K562 (cell line): ENCODE measurements at regions not wholly inside any gene's neighbourhood (a gene's known extent, or its start where the extent isn't known, plus 50 kb on each side); places are given as distances from the start of the nearest gene placed in this dataset.

Experiments used
- ATAC-seq: fragments of 200-7000 bp; cut with Tn5 transposase; 3 replicates; pipeline ENCODE4 v1.9.1; 2020; ENCODE audit warnings: moderate library complexity
- BruUV-seq: library from RNA; stranded (reverse); fragments of 400-500 nt; replicated peaks from 2 replicates; lab custom pipeline; 2021; lab: Mats Ljungman, UMichigan
- CTCF ChIA-PET: fragments of 300-600 bp; formaldehyde crosslinking; extraction: SDS; loops from one replicate; lab custom pipeline; 2021; ENCODE audit warnings: low intra/inter-chr PET ratio; lab: Yijun Ruan, JAX
- POLR2A ChIA-PET: fragments of 300-600, 350-650 bp; sonication (Branson Sonifier 250); formaldehyde crosslinking; extraction: SDS; loops from one replicate; lab custom pipeline; 2021; ENCODE audit warnings: antibody characterized with exemption, inconsistent platforms; lab: Yijun Ruan, JAX
- DNase-seq, 4 experiments: peaks; one replicate each; pipeline versions ENCODE4 v3.0.0 to v3.0.0-alpha.2; 2011 to 2018; ENCODE audit warnings: low spot score in 3 of 4, mixed read lengths in 3 of 4; ENCODE audit errors: extremely low read depth in 1 of 4
- FAIRE-seq: peaks from 2 replicates; lab custom pipeline; 2011; peaks lifted over from hg19 to GRCh38; lab: Jason Lieb, UNC
- H2AFZ ChIP-seq: 2 replicates; pipeline ENCODE4 v1.6.0; 2011; ENCODE audit warnings: low read depth, low read length, control low read depth, inconsistent platforms
- H3K27ac ChIP-seq: fragments of 200-600 bp; 3 replicates; pipeline ENCODE4 v1.8.0; 2011; ENCODE audit warnings: low read depth, mild to moderate bottlenecking, control low read depth, inconsistent platforms, low read length, moderate library complexity, mixed read lengths; ENCODE audit errors: extremely low read depth
- H3K27me3 ChIP-seq, 2 experiments: fragments of 300-600 bp in 1 of 2; 2 replicates in 1 of 2; 3 replicates in 1 of 2; pipeline versions ENCODE4 v1.6.0 to v1.8.0; 2011; ENCODE audit warnings: inconsistent platforms in 2 of 2, low read length in 2 of 2, mild to moderate bottlenecking in 1 of 2, mixed read lengths in 1 of 2, moderate library complexity in 1 of 2; ENCODE audit not compliant: control insufficient read depth in 2 of 2, insufficient read depth in 2 of 2
- H3K36me3 ChIP-seq: fragments of 300-600 bp; 3 replicates; pipeline ENCODE4 v1.8.0; 2011; ENCODE audit warnings: mild to moderate bottlenecking, low read length, inconsistent platforms; ENCODE audit not compliant: control insufficient read depth, insufficient read depth
- H3K4me1 ChIP-seq, 2 experiments: fragments of 200-600 bp in 1 of 2; replicated peaks in 1 of 2; 2 replicates in 1 of 2; 3 replicates in 1 of 2; pipeline versions ENCODE4 v1.5.1 to v1.8.0; 2011; ENCODE audit warnings: inconsistent platforms in 2 of 2, low read length in 2 of 2, mild to moderate bottlenecking in 1 of 2, mixed read lengths in 1 of 2, moderate library complexity in 1 of 2; ENCODE audit not compliant: control insufficient read depth in 2 of 2, insufficient read depth in 2 of 2
- H3K4me2 ChIP-seq: 2 replicates; pipeline ENCODE4 v1.6.1; 2011; ENCODE audit warnings: low read length, control low read depth, inconsistent platforms, mixed read lengths; ENCODE audit not compliant: insufficient read depth
- H3K4me3 ChIP-seq: fragments of 200-600 bp; sonication (generic), shearing (Covaris generic); 2 replicates; pipeline ENCODE4 v1.5.1; 2016; ENCODE audit warnings: control low read depth, inconsistent platforms
- H3K79me2 ChIP-seq: fragments of 200-600 bp; 3 replicates; pipeline ENCODE4 v1.8.0; 2011; ENCODE audit warnings: low read length, inconsistent platforms; ENCODE audit not compliant: control insufficient read depth, insufficient read depth
- H3K9ac ChIP-seq, 2 experiments: 2 replicates each; pipeline versions ENCODE4 v1.6.0 to v1.6.1; 2011; ENCODE audit warnings: low read depth in 2 of 2, low read length in 2 of 2, control low read depth in 1 of 2, inconsistent platforms in 1 of 2, mild to moderate bottlenecking in 1 of 2, mixed read lengths in 1 of 2; ENCODE audit not compliant: insufficient read depth in 1 of 2
- H3K9me1 ChIP-seq: one replicate; pipeline ENCODE4 v1.6.0; 2011; ENCODE audit warnings: inconsistent platforms, mild to moderate bottlenecking, low read length, moderate library complexity; ENCODE audit not compliant: control insufficient read depth, insufficient read depth
- H3K9me3 ChIP-seq: replicated peaks from 2 replicates; pipeline ENCODE4 v1.5.1; 2011; ENCODE audit warnings: low read depth, low read length, inconsistent platforms; ENCODE audit not compliant: control insufficient read depth, insufficient read depth
- H4K20me1 ChIP-seq: replicated peaks from 2 replicates; pipeline ENCODE4 v1.6.1; 2011; ENCODE audit warnings: low read length, inconsistent platforms, mixed read lengths; ENCODE audit not compliant: control insufficient read depth, insufficient read depth
- CHD4 ChIP-seq: fragments of 200-600 bp; sonication (generic); IDR thresholded peaks from 3 replicates; pipeline ENCODE4 v1.6.1; 2012; ENCODE audit warnings: low read depth, mild to moderate bottlenecking, mixed read lengths, low read length, inconsistent platforms; ENCODE audit not compliant: insufficient read depth, insufficient replicate concordance, poor library complexity, severe bottlenecking
- CSDE1 ChIP-seq, 2 experiments: fragments of 450-650 bp; IDR thresholded peaks; 2 replicates each; pipeline ENCODE4 v1.6.1; 2016; ENCODE audit warnings: mild to moderate bottlenecking in 1 of 2
- ELK1 ChIP-seq: sonication (generic); formaldehyde crosslinking; IDR thresholded peaks from 2 replicates; pipeline ENCODE4 v1.8.1; 2022; ENCODE audit warnings: missing genetic modification reagents
- HDGF ChIP-seq: fragments of 450-650 bp; IDR thresholded peaks from 2 replicates; pipeline ENCODE4 v1.6.1; 2016
- LARP7 ChIP-seq: fragments of 450-650 bp; IDR thresholded peaks from 2 replicates; pipeline ENCODE4 v1.6.1; 2016
- NFXL1 ChIP-seq: fragments of 450-650 bp; formaldehyde crosslinking; IDR thresholded peaks from 2 replicates; pipeline ENCODE4 v1.4.0; 2021; ENCODE audit warnings: mild to moderate bottlenecking
- PHB2 ChIP-seq: fragments of 450-650 bp; IDR thresholded peaks from 2 replicates; pipeline ENCODE4 v1.6.1; 2017; ENCODE audit warnings: low read depth
- PHF21A ChIP-seq: fragments of 450-650 bp; IDR thresholded peaks from 2 replicates; pipeline ENCODE4 v1.6.1; 2017; ENCODE audit warnings: low read depth, borderline replicate concordance
- PTBP1 ChIP-seq: fragments of 200-400 bp; formaldehyde crosslinking; IDR thresholded peaks from 2 replicates; pipeline ENCODE4 v1.6.1; 2017; ENCODE audit warnings: low read depth, low read length
- TRIM28 ChIP-seq: fragments of 450-650 bp; IDR thresholded peaks from 2 replicates; pipeline ENCODE4 v1.6.1; 2017
- YY1 ChIP-seq, 3 experiments: IDR thresholded peaks; 2 replicates each; pipeline ENCODE4 v1.6.1; 2011; ENCODE audit warnings: low read length in 2 of 3, mild to moderate bottlenecking in 2 of 3, moderate library complexity in 2 of 3, borderline replicate concordance in 1 of 3, control low read depth in 1 of 3, low read depth in 1 of 3; ENCODE audit not compliant: insufficient read depth in 3 of 3, insufficient replicate concordance in 2 of 3, control insufficient read depth in 1 of 3, insufficient read length in 1 of 3; ENCODE audit errors: extremely low read depth in 1 of 3
- ZBTB11 ChIP-seq, 3 experiments: fragments of 200-800 bp in 1 of 3; fragments of 250-450 bp in 1 of 3; fragments of 450-650 bp in 1 of 3; sonication (Bioruptor Pico) in 1 of 3; sonication (Bioruptor generic) in 1 of 3; formaldehyde crosslinking in 1 of 3; IDR thresholded peaks; 2 replicates each; pipeline versions ENCODE4 v1.6.1 to v1.8.0; 2016 to 2022; ENCODE audit warnings: mild to moderate bottlenecking in 2 of 3, missing genetic modification characterization in 2 of 3, missing compliant biosample characterization in 1 of 3, moderate library complexity in 1 of 3
- ZNF57 ChIP-seq: fragments of 450-650 bp; formaldehyde crosslinking; IDR thresholded peaks from 2 replicates; pipeline ENCODE4 v1.4.0; 2020; ENCODE audit warnings: mild to moderate bottlenecking, moderate library complexity
- in situ Hi-C: fragments of 300-500 bp; cut with MboI; formaldehyde crosslinking; loops from 4 replicates; pipeline ENCODE4 v1.15.0; 2018; ENCODE audit warnings: inconsistent platforms, mixed read lengths
- intact Hi-C: fragments of 100-400 bp; cut with micrococcal nuclease; formaldehyde crosslinking; loops from 2 replicates; pipeline ENCODE4 v1.14.2; 2022

DNA sequence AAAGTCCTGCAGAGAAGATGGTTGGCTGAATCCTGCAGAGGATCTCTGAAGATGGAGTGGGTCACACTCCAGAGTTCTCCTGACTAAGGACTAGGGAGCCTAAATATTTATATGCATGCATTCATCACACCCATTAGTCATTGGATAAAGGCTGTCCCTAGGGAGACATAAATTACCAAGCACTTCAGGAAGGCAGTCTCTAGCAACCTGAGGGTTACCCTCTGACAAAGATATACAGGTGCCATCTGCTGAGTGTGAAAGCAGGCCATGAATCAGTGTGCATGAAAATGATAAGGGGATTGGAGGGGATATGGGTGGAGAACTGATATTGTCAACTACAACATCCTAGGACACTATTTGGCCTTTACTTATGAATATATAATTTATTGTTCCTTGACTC is 294.8 kb upstream of the DDX18 start:
- no peaks in the 10 kb centered on the region for H3K4me1 ChIP-seq
- intact Hi-C loops (no loop called here), in situ Hi-C loops (no loop called here)
- no peaks in the 10 kb centered on the region for H3K27me3 ChIP-seq
- ATAC-seq (no peak), FAIRE-seq (no peak), DNase-seq (no peak)
- H2AFZ ChIP-seq: no peak overlapping the region
- no peaks in the 10 kb centered on the region for H3K9me1 ChIP-seq
- ChIA-PET CTCF (no interaction called here), POLR2A (no interaction called here)
- H3K36me3 ChIP-seq: no peaks in the 10 kb centered on the region
- H4K20me1 ChIP-seq: no peaks in the 10 kb centered on the region
- no peaks in the 10 kb centered on the region for H3K9me3 ChIP-seq
- no peak overlapping the region for H3K27ac ChIP-seq
- H3K4me2 ChIP-seq: no peak overlapping the region
- H3K9ac ChIP-seq: no peak overlapping the region
- no peaks in the 10 kb centered on the region for H3K79me2 ChIP-seq
- TF ChIP-seq ZNF57 (CRISPR knock-in tag) (no peak), TRIM28 (no peak), NFXL1 (CRISPR knock-in tag) (no peak), YY1 (IDR thresholded peaks at IDR 0.05; ENCODE audit: borderline replicate concordance in 1 of 3, control insufficient read depth in 1 of 3, extremely low read depth in 1 of 3, insufficient read depth in 3 of 3, insufficient read length in 1 of 3, insufficient replicate concordance in 2 of 3, low read depth in 1 of 3, low read length in 2 of 3) (no peak), ELK1 (CRISPR knock-in tag) (no peak), PTBP1 (no peak), PHB2 (no peak), PHF21A (no peak), CSDE1 (IDR thresholded peaks at IDR 0.05) (no peak), ZBTB11 (CRISPR knock-in tag; IDR thresholded peaks at IDR 0.05) (no peak), HDGF (no peak), LARP7 (no peak), CHD4 (no peak)
- no TSS peak for BruUV-seq
- no peak overlapping the region for H3K4me3 ChIP-seq
